ENCODE measurements at regions not wholly inside any gene's neighbourhood (a gene's known extent, or its start where the extent isn't known, plus 50 kb on each side); places are given as distances from the start of the nearest gene placed in this dataset.

DNA sequence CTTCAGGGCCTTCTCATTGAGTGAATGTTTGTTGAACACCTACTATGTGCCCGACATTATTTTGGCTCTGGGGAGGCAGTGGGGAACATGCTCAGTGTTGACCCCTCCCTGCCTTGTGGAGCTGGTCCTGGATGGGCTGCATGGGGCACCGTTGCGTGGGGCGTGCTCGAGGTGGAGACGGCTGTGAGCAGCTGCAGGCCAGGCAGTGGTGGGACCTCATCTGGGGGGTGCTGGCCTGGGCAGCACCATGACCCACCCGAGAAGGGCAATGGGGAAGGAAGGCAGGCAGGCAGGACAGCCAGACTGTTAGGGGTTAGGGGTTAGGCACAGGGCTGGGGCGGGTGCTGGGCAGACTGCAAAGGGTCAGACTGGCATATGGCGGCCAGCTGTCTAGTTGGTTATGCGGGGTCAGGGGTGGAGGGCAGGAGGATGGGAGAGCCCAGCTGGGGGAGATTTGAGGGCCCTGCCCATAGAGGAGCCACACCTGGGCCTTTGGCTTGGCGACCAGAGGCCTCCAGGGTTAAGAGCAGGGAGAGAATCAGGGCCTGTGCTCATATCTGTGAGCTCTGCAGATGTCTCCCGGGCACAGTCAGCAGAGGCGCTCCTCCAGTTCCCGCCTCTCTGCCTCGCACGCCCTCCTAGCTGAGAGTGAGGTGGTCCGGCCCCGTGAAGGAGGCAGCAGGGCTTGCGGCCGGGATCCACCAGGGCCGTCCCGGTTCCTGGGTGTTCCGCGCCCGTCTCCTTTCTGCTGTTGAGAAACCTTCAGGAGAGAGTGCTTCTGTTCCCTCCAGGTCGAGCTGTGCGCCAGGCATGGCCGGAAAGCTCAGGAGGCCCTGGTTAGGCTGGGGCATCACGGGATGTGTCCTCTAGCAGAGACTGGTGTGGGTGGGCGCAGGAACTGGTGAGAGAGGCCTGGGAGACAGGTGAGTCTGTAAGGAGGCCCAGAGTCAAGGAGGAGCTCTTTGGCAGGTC, 73.3 kb downstream of the RGS12 start:
- intact Hi-C loops (cut with DNase I; ENCODE audit: low total_unique reads), result no loop called here
- Histone ChIP-seq H3K27me3 (replicated peaks in 1 of 7) (peaks cover 0 to 15% (median 0%) of the 10 kb centered on the region in 7 donors), H3K27ac (no peak overlapping the region), H3K4me3 (no peak overlapping the region), H3K9me3 (no peaks in the 10 kb centered on the region), H3K36me3 (no peaks in the 10 kb centered on the region), H3K4me1 (peaks cover 20 to 37% (median 29%) of the 10 kb centered on the region in 6 donors)
- 88 to 94% (median 91%) methylated on average over 23 to 30 of the region's 30 CpGs for WGBS, 5 donors
- TF ChIP-seq POLR2A (IDR thresholded peaks at IDR 0.05) (no peak), POLR2AphosphoS5 (IDR thresholded peaks at IDR 0.05) (no peak)
- TF ChIP-seq, protein P1, sequence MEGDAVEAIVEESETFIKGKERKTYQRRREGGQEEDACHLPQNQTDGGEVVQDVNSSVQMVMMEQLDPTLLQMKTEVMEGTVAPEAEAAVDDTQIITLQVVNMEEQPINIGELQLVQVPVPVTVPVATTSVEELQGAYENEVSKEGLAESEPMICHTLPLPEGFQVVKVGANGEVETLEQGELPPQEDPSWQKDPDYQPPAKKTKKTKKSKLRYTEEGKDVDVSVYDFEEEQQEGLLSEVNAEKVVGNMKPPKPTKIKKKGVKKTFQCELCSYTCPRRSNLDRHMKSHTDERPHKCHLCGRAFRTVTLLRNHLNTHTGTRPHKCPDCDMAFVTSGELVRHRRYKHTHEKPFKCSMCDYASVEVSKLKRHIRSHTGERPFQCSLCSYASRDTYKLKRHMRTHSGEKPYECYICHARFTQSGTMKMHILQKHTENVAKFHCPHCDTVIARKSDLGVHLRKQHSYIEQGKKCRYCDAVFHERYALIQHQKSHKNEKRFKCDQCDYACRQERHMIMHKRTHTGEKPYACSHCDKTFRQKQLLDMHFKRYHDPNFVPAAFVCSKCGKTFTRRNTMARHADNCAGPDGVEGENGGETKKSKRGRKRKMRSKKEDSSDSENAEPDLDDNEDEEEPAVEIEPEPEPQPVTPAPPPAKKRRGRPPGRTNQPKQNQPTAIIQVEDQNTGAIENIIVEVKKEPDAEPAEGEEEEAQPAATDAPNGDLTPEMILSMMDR (IDR thresholded peaks at IDR 0.05 in 8 of 11, conservative IDR thresholded peaks at IDR 0.05 in 3 of 11), result no peak
- DNase-seq, result peak; percentile 71

DNA sequence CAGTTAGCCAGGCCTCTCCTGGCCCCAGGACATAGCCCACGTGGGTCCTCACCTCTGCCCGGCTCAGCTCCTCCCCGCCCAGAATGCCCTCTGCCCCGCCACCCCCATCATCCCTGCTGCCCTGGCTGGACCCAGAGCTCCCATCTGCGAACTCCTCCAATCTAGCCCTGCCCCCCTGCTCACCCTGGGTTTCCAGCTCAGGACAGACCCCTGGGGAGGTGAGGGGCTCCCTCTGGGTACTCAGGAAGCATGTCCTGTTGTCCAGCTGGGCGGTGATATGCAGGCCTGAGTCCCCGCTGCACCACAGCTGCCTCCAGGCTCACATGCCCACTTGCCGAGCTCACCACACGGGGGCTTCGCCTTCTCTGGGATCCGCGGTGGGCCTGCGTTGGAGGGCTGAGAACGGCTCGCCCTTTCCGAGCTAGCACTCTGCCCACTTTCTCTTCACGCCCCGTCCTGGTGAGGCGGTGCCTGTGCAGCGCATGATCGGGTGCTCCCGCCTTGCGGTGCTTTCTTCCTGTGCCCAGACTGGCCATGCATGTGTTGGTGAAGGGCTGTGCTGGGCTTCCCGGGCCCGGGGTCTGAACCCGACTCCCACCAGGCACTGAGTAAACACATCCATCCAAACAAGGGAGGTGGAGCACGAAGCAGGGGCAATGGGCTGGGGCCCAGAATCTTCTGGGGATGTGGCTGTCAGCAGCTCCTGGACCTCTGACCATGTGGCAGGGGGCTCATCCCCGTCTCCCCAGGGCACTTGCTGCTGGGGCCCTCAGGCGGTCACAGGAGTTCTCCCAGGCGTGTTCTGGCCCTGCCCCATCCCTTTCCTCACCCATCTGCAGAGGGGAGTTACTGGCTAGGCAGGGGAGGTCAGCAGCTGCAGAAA, 74.3 kb downstream of the RGS12 start:
- DNase-seq, result no peak
- intact Hi-C loops (cut with DNase I; ENCODE audit: low total_unique reads), result no loop called here

DNA sequence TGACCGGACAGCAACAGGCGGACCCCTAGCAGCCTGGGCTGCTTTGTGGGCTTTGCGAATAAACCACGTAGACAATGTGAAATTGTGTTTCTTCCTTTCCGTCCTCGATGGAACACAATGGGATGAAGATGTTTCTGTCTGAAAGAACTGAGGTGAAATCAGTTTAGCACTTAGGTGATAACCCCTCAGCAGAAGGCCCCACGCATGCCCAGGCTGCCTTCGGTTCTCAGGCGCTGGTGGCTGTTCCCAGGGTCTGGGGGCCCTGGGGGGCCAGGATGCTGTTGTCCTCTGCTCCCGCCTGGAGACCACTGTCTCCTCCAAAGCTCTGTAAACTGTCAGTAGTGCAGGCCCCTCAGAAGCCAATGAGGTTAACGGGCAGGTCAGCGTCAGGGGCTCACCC, 73.9 kb upstream of the HGFAC start:
- 90 to 97% (median 94%) methylated on average over 9 to 12 of the region's 12 CpGs for WGBS, 5 donors
- peaks cover 32 to 54% (median 45%) of the 10 kb centered on the region in 6 donors for H3K4me1 ChIP-seq
- no peaks in the 10 kb centered on the region for H3K36me3 ChIP-seq
- peaks cover 0 to 24% (median 0%) of the 10 kb centered on the region in 7 donors for H3K27me3 ChIP-seq (replicated peaks in 1 of 7)
- TF ChIP-seq POLR2A (IDR thresholded peaks at IDR 0.05) (no peak), POLR2AphosphoS5 (IDR thresholded peaks at IDR 0.05) (no peak)
- TF ChIP-seq, protein P1 (IDR thresholded peaks at IDR 0.05 in 8 of 11, conservative IDR thresholded peaks at IDR 0.05 in 3 of 11), result no peak
- intact Hi-C loops (cut with DNase I; ENCODE audit: low total_unique reads), result no loop called here
- DNase-seq, result no peak
- no peaks in the 10 kb centered on the region for H3K9me3 ChIP-seq
- no peak overlapping the region for H3K4me3 ChIP-seq
- H3K27ac ChIP-seq, result no peak overlapping the region

More for the DNA sequence above, 74.3 kb downstream of the RGS12 start:
- no peak overlapping the region for H3K4me3 ChIP-seq
- no peak overlapping the region for H3K27ac ChIP-seq
- H3K9me3 ChIP-seq, result no peaks in the 10 kb centered on the region
- no peaks in the 10 kb centered on the region for H3K36me3 ChIP-seq
- WGBS, 5 donors, result 89 to 94% (median 90%) methylated on average over 28 to 30 of the region's 30 CpGs
- TF ChIP-seq POLR2AphosphoS5 (IDR thresholded peaks at IDR 0.05), result no peak
- no peak for TF ChIP-seq POLR2A (IDR thresholded peaks at IDR 0.05)
- TF ChIP-seq, protein P1 (IDR thresholded peaks at IDR 0.05 in 8 of 11, conservative IDR thresholded peaks at IDR 0.05 in 3 of 11), result no peak
- peaks cover 0 to 23% (median 0%) of the 10 kb centered on the region in 7 donors for H3K27me3 ChIP-seq (replicated peaks in 1 of 7)
- peaks cover 26 to 47% (median 38%) of the 10 kb centered on the region in 6 donors for H3K4me1 ChIP-seq

Data from spleen (tissue), 11 donors.